Inflammatory macrophage (primary cell): ENCODE measurements at regions not wholly inside any gene's neighbourhood (a gene's known extent, or its start where the extent isn't known, plus 50 kb on each side); places are given as distances from the start of the nearest gene placed in this dataset.
"Not testable (repeated sequence)": the region's sequence is repeated elsewhere in the genome, so short reads cannot be mapped to it uniquely, and the experiment has no call there.

Source experiments
- DNase-seq, 2 donors: peaks; one replicate each; pipeline ENCODE4 v3.0.0-alpha.2; 2020 to 2022

GRCh38 chr1:222060210-222060916 lies 318.5 kb upstream of the DUSP10 start:
- no peak for DNase-seq

GRCh38 chr1:222058249-222058648 lies 316.4 kb upstream of the DUSP10 start:
- no peak for DNase-seq

DNA sequence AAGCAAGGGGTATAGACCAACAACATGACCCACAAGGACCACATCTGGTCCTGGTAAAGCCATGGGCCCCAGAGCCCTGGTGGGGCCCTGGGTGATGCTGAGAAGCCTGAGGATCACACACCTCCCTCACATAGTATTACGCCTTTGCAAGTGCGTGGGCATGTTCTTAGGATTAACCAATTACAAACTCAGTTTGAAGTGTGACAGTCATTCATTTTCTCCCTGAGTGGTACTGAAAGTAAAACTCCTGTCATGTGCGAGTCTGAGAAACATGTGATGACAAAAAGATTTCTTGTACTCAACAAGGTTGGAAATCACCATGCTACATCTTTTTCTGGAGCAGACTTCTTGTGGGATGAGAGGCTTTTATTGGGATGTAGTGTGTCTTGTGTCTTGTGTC lies 315.3 kb upstream of the DUSP10 start:
- DNase-seq: no peak

DNA sequence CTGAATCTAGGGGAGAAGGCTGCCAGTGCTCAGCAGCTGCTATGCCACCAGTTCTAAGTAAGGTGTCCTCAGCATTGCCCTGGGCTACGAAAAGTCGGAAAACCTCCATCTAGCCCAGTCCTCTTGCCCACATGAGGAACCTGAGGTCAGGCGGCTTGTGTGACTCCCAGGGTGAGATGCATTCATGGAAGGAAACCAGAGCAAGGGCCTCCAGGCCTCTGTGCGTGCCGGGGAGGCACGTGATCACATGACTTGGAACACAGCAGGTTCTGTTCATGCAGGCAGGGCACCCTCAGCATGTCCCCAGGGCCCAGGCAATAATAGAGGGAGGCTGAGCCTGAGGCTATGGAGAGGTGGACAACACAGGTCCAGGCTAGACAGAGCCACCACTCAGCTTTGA lies 312.5 kb upstream of the DUSP10 start:
- DNase-seq: no peak

DNA sequence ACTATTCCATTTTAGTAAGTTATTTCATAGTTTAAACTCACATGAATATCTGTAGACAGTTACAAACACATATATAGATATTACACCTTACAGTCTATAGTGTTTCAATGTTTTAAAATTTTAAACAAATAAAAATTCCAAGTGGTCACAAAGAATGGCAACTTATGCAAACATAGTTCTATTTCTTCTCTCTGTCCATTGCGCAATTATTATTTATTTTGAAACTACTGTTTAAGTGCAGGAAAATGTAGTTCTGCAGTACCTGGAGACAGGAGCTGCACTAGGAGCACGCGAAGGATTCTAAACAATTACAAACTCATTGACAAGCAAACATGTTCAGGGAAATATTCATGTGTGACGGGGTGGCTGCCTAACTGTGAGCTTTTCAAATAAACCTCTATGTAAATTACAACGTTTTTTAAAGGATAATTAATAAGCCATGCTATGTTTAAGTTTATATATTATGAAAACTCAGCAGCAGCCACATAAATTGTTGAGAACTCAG lies 312.0 kb upstream of the DUSP10 start:
- DNase-seq: no peak

DNA sequence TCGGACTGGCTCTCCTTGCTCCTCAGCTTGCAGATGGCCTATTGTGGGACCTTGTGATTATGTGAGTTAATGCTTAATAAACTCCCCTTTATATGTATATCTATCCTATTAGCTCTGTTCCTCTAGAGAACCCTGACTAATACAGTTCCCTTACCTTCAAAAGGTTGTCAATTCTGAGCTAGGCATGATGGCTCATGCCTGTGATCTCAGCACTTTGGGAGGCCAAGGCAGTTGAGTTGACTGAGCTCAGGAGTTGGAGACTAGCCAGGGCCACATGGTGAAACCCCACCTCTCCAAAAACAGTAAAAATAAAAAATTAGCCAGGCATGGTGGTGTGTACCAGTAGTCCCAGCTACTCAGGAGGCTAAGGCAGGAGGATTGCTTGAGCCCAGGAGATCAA lies 309.4 kb upstream of the DUSP10 start:
- not testable (repeated sequence) for DNase-seq

GRCh38 chr1:222049661-222050060 lies 307.8 kb upstream of the DUSP10 start:
- DNase-seq: not testable (repeated sequence)

GRCh38 chr1:222049176-222049575 lies 307.3 kb upstream of the DUSP10 start:
- no peak for DNase-seq

GRCh38 chr1:222048094-222048595 lies 306.3 kb upstream of the DUSP10 start:
- DNase-seq: no peak

DNA sequence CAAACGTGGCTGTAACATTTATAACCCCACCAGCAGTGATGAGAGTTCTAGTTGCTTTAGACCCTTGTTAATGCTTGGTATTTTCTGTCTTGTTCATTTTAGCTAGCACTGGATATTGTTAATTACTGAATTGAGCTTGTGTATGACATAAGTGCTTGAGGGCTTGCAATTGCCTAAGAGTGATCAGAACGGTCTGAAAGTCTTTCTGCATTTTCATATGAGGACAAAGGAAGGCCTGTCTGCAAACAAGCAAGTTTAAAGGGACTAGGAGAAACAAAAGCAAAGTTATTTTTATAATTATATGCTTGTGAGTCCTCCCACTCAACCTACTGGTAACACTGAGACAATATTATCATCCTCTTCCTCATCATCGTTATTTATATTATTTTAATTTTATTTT lies 305.5 kb upstream of the DUSP10 start:
- no peak for DNase-seq

- no peak for DNase-seq
These were observed 304.9 kb upstream of the DUSP10 start for GRCh38 chr1:222046684-222047263.

- no peak for DNase-seq
These were observed 303.9 kb upstream of the DUSP10 start for GRCh38 chr1:222045786-222046185.

DNA sequence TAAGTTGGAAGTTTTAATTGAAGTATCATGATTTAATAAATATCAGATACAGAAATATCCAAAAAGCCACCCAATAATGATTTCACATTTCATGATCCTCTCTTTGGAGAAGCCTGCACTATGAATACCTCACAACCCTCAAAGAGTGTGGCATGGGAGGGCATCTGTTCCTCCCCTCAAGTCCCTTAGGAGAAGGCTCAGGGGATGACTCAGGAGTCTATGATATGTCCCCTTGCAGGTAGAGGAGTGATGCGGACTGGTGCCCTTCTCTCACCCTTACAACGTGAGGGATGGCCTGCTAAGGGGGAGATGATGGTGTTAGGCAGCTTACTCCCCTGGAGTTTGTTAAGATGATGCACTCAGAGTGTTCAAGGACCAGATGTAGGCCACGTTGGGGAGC lies 303.3 kb upstream of the DUSP10 start:
- no peak for DNase-seq

DNA sequence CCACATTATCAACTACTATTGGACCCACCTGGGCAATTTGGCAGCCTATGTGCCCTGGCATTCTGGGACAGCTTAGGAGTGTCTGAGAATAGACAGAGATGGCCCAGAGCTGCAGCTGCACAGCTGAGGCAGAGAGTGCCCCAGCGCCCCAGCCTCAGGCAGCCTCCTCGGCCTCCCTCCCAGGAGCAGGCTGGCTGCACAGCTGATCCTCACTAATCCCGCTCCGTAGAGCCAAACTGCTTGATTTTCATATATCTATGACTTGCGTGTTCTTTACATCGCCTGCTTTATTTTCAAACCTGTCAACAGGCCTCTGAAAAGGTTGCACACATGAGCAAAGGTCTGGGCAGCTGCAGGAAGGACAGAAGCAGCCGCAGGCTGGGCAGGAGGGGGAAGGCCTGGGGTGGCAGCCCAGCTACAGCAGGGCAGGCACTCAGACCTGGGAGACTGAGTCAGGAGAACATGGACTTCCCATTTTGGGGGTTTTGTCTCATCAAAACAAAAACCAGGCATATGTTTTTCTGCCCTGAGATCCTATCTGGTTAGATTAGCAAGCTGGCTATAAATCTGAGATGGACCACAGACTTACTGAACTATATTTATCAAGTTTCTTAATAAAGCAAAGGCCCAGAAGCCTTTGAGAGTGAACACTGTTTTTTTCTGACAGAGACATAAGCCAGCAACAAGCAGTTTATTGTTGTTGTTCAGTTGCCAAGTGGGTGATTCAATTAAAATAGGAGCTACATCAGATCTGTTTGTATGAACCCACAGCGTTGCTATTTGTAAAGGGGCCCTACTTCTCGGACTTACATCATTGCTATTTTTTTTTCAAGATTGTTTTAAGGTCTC lies 301.8 kb upstream of the DUSP10 start:
- DNase-seq: no peak

GRCh38 chr1:222042120-222042519 lies 300.2 kb upstream of the DUSP10 start:
- no peak for DNase-seq

- DNase-seq: no peak
These were observed 299.1 kb upstream of the DUSP10 start for GRCh38 chr1:222040955-222041354.

GRCh38 chr1:222040121-222040805 lies 298.4 kb upstream of the DUSP10 start:
- no peak for DNase-seq

DNA sequence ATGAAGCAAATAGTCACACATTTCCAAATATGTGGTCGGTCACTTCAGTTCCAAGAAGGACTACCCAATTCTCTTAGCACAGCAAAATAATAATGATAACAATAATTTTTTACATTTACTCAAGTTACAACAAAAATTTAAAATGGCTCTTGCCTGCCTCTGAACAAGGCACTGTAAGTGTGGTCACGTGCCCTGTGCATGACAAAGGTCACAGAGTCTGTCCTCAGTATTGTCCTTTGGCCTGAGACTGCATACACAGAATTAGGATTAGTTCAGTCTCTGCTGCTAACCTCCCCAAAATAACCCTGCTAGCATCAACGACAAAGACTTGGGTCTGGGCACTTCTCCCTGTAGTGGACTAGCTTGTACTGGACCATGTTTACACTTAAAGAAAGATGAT lies 297.1 kb upstream of the DUSP10 start:
- DNase-seq: no peak

DNA sequence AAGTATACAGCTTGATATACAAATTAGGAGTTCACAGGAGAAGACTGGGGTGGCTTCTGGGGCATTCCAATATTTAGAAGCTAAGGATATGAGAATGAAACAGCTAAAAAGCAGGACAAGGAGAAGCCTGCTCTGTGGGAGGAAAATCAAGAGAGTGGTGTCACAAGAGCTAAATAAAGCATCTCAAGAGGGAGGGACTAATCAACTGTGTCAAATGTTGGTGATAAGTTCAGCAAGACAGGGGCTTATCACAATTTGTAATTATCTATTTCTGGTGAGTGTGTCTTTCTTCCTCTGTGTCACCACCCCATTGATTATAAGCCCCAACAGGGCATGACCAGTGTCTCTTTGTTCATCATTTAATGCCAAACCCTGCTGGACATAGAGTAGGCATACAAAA lies 295.8 kb upstream of the DUSP10 start:
- no peak for DNase-seq

DNA sequence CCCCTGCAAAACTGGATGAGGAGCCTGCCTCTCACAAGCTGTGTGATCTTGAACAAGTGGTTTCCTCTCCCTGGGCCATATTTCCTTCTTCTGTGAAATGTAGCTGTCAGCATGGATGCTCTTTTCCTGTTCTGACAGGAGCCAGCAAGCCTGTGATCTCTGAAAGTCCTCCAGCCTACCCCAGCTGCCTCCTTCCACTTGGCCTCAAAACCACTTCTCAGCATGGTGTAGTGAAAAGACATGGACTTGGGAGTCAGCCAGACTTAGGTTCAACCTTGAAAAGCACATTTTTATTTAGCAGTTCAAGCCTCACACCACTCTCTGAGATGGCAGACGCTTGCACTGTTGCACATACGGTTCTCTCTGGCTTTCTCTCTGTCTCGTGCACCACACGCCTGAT lies 292.9 kb upstream of the DUSP10 start:
- no peak for DNase-seq

GRCh38 chr1:222033450-222033849 lies 291.6 kb upstream of the DUSP10 start:
- DNase-seq: no peak

GRCh38 chr1:222031318-222031717 lies 289.4 kb upstream of the DUSP10 start:
- no peak for DNase-seq

DNA sequence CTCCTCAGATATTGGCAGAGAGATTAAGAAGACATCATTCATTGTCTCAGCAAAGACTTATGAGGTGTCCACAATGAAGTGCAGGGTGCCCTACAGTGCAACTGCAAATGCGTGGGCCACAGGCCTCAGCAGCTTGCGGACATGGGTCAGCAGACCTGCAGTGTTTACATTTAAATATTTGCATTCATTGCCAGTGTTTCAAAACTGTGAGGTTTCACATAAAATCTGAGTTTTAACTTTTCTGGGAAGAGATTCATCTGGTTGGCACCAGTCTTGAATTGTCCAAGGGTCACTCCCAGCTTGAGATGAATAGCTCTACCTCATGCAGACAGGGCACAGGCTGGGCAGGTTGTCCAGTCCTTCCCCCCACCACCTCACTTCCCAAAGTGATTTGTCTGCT lies 286.8 kb upstream of the DUSP10 start:
- no peak for DNase-seq
